NB4 (cell line): ENCODE measurements at regions not wholly inside any gene's neighbourhood (a gene's known extent, or its start where the extent isn't known, plus 50 kb on each side); places are given as distances from the start of the nearest gene placed in this dataset.
"Not testable (repeated sequence)": the region's sequence is repeated elsewhere in the genome, so short reads cannot be mapped to it uniquely, and the experiment has no call there.

Experiments used
- CTCF ChIP-seq: IDR thresholded peaks from one replicate; pipeline ENCODE4 v1.5.1; 2012; ENCODE audit warnings: low read depth, low read length
- MYC ChIP-seq: IDR thresholded peaks from 2 replicates; pipeline ENCODE4 v1.6.1; 2011; ENCODE audit warnings: low read depth, low read length
- POLR2A ChIP-seq: IDR thresholded peaks from 2 replicates; pipeline ENCODE4 v1.6.1; 2011; ENCODE audit warnings: mild to moderate bottlenecking; ENCODE audit not compliant: insufficient read length; ENCODE audit errors: extremely low read depth

GRCh38 chr17:63226720-63227119 lies 219.4 kb downstream of the CYB561 start:
- not testable (repeated sequence) for TF ChIP-seq POLR2A, CTCF, MYC
